Esophagus squamous epithelium (tissue), 5 donors: ENCODE measurements at regions not wholly inside any gene's neighbourhood (a gene's known extent, or its start where the extent isn't known, plus 50 kb on each side); places are given as distances from the start of the nearest gene placed in this dataset.
A peak's percentile ranks its signal among the peaks of the same experiment; 100 is the strongest.

Experiments
- DNase-seq: peaks from one replicate; lab custom pipeline; 2025; lab: John Stamatoyannopoulos, UW
- H3K27ac ChIP-seq, 4 donors: fragments of 200-600 bp; sonication (generic); one replicate each; pipeline ENCODE4 v1.5.1; 2016 to 2019; ENCODE audit warnings: mild to moderate bottlenecking in 1 of 4
- H3K27me3 ChIP-seq, 4 donors: fragments of 200-600 bp; sonication (generic); 1 replicate in 3 of 4; 2 replicates in 1 of 4; pipeline versions ENCODE4 v1.5.1 to v1.6.0; 2017 to 2021; ENCODE audit warnings: antibody characterized with exemption in 1 of 4
- H3K36me3 ChIP-seq, 3 donors: fragments of 200-600 bp; sonication (generic); one replicate each; pipeline ENCODE4 v1.5.1; 2016 to 2019
- H3K4me1 ChIP-seq, 3 donors: fragments of 200-600 bp; sonication (generic); one replicate each; pipeline ENCODE4 v1.5.1; 2017 to 2019
- H3K4me3 ChIP-seq, 4 donors: fragments of 200-600 bp; sonication (generic); 1 replicate in 3 of 4; 2 replicates in 1 of 4; pipeline ENCODE4 v1.5.1; 2016 to 2019; ENCODE audit warnings: mild to moderate bottlenecking in 2 of 4, moderate library complexity in 1 of 4
- H3K9me3 ChIP-seq, 3 donors: fragments of 200-600 bp; sonication (generic); one replicate each; pipeline ENCODE4 v1.5.1; 2016 to 2019
- POLR2A ChIP-seq, 4 donors: fragments of 450-650 bp; IDR thresholded peaks; one replicate each; pipeline ENCODE4 v1.6.1; 2017; ENCODE audit warnings: antibody characterized with exemption in 4 of 4, mild to moderate bottlenecking in 4 of 4, moderate library complexity in 3 of 4
- WGBS, 2 donors: methylation state at CpG; one replicate each; pipeline ENCODE4 v1.1.5; 2018; 5-methylcytosine and 5-hydroxymethylcytosine counted together
- intact Hi-C: fragments of 100-400 bp; cut with DNase I; formaldehyde crosslinking; loops from one replicate; pipeline ENCODE4 v1.15.0; 2022
- TF ChIP-seq, protein P1 (sequence below), 6 experiments: fragments of 450-650 bp in 4 of 6; fragments of 200-600 bp in 2 of 6; sonication (generic) in 2 of 6; IDR thresholded peaks; one replicate each; pipeline ENCODE4 v1.5.1; 2016 to 2019; ENCODE audit warnings: antibody characterized with exemption in 6 of 6, mild to moderate bottlenecking in 4 of 6, moderate library complexity in 4 of 6
- donor health status: DM: yes; HTN: yes; CAD: no.

DNA sequence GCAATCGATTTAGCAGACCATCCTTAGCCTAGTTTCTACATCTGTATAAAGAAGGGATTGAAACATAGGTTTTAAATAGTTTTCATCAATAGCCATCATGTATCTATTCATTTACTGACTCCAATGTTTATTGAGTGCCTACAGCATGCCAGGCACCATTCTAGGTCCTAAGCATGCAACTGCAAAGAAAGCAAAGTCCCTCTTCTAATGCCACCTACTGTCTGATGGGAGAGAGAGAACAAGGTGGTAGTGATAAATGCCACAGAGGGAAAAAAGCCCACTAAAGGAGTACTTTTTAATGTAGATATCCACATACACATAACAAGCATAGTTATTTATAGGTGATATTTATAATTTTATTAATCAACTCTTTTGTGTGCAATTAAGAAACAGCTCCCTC is 67.6 kb upstream of the PPARGC1A start:
- no peaks in the 10 kb centered on the region for H3K36me3 ChIP-seq
- no peaks in the 10 kb centered on the region for H3K27me3 ChIP-seq
- H3K4me1 ChIP-seq: no peaks in the 10 kb centered on the region
- no peak overlapping the region for H3K27ac ChIP-seq
- no peaks in the 10 kb centered on the region for H3K9me3 ChIP-seq
- no peak overlapping the region for H3K4me3 ChIP-seq
- 72 to 92% methylated on average over 1 of the region's 1 CpG for WGBS, 2 donors
- intact Hi-C loops: no loop called here
- no peak for DNase-seq
- TF ChIP-seq POLR2A (IDR thresholded peaks at IDR 0.05): no peak
- TF ChIP-seq, protein P1, sequence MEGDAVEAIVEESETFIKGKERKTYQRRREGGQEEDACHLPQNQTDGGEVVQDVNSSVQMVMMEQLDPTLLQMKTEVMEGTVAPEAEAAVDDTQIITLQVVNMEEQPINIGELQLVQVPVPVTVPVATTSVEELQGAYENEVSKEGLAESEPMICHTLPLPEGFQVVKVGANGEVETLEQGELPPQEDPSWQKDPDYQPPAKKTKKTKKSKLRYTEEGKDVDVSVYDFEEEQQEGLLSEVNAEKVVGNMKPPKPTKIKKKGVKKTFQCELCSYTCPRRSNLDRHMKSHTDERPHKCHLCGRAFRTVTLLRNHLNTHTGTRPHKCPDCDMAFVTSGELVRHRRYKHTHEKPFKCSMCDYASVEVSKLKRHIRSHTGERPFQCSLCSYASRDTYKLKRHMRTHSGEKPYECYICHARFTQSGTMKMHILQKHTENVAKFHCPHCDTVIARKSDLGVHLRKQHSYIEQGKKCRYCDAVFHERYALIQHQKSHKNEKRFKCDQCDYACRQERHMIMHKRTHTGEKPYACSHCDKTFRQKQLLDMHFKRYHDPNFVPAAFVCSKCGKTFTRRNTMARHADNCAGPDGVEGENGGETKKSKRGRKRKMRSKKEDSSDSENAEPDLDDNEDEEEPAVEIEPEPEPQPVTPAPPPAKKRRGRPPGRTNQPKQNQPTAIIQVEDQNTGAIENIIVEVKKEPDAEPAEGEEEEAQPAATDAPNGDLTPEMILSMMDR (IDR thresholded peaks at IDR 0.05): no peak

DNA sequence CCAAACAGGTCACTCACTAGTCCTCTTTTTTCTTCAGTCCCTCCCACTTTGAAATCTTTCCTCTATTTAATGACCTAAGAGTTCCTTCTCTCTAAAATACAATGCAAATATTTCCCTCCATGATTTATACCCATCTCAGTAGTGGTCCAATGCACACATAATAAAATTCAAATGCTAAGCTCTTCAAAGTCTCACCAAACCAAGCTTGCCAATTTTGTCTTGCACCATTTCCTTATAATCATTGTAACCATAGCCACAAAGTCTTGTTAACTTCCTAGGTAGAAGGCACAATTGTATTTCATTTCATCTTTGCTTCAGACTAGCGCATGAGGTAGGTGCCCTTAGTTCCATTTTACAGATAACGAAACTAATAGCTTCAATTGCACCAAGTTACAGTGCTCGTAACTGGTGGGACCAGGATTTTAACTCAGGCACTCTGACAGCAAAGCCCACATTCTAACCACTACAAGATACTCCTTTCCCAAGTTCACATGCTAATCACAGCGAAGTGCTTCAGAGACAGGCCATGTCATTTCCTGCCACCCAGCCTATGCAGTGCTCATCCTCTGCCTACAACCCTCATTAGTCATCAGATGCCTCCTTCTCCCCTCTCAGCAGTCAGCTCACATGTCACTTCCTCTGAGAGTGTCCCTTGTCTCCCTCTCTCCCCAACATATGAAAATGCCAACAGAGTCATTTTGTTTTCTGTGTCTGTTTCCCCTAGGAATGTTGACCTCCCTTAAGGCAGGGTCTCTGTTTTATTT is 66.9 kb upstream of the PPARGC1A start:
- TF ChIP-seq POLR2A (IDR thresholded peaks at IDR 0.05): no peak
- TF ChIP-seq, protein P1 (IDR thresholded peaks at IDR 0.05): no peak
- intact Hi-C loops: no loop called here
- 75 to 90% methylated on average over 4 of the region's 4 CpGs for WGBS, 2 donors

DNA sequence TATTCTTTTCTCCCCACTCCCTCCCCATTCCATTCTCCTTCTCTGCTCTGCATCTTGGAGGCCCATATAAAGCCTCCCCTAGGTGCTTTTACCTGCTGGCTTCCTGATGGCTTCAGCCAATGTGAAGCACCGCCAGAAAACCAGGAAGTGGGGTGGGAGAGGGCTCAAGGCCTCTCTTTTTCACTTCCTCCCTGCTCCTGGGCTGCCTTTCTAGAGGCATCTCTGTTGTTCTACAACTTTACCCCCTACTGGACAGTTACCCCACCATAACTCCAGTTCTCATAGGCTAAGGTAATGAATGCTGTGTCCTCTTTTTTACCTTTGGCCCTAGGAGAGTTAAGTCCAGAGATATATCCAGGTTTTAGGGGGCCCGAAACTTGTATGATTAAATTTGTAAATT is 62.4 kb upstream of the PPARGC1A start:
- Histone ChIP-seq H3K4me1 (no peaks in the 10 kb centered on the region), H3K27ac (no peak overlapping the region), H3K9me3 (no peaks in the 10 kb centered on the region), H3K27me3 (no peaks in the 10 kb centered on the region), H3K36me3 (no peaks in the 10 kb centered on the region), H3K4me3 (no peak overlapping the region)
- no peak for TF ChIP-seq POLR2A (IDR thresholded peaks at IDR 0.05)
- TF ChIP-seq, protein P1 (IDR thresholded peaks at IDR 0.05): no peak
- WGBS, 2 donors: 69 to 73% methylated on average over 2 of the region's 2 CpGs
- no peak for DNase-seq
- intact Hi-C loops: no loop called here

More for the DNA sequence above, 66.9 kb upstream of the PPARGC1A start:
- Histone ChIP-seq H3K9me3 (no peaks in the 10 kb centered on the region), H3K36me3 (no peaks in the 10 kb centered on the region), H3K4me3 (no peak overlapping the region), H3K4me1 (no peaks in the 10 kb centered on the region), H3K27me3 (no peaks in the 10 kb centered on the region), H3K27ac (no peak overlapping the region)
- no peak for DNase-seq

DNA sequence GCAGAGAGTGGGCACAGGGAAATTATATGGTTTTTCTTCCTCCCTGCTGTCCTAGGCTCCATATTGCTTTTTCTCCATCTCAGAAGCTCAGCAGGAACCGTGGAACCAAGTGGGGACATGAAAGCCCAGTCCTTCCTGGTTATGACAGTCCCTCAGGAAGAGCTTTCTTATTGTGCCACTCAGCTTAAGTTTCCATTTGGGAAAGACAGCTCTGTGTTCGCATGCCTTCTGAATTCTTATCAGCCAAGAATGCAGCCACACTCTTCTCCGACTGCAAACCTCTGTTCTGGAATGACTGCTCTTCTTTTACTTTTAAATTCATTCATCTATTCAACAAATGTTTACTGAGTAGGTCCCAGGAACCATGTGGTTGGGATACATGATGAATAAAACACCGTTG is 58.0 kb upstream of the PPARGC1A start:
- no peaks in the 10 kb centered on the region for H3K9me3 ChIP-seq
- H3K27ac ChIP-seq: no peak overlapping the region
- no peak overlapping the region for H3K4me3 ChIP-seq
- 78 to 85% methylated on average over 4 of the region's 4 CpGs for WGBS, 2 donors
- no peak for DNase-seq
- TF ChIP-seq, protein P1 (IDR thresholded peaks at IDR 0.05): no peak
- TF ChIP-seq POLR2A (IDR thresholded peaks at IDR 0.05): no peak
- no peaks in the 10 kb centered on the region for H3K36me3 ChIP-seq
- intact Hi-C loops: no loop called here
- H3K27me3 ChIP-seq: no peaks in the 10 kb centered on the region
- peaks cover 0 to 21% (median 6%) of the 10 kb centered on the region in 3 donors for H3K4me1 ChIP-seq

DNA sequence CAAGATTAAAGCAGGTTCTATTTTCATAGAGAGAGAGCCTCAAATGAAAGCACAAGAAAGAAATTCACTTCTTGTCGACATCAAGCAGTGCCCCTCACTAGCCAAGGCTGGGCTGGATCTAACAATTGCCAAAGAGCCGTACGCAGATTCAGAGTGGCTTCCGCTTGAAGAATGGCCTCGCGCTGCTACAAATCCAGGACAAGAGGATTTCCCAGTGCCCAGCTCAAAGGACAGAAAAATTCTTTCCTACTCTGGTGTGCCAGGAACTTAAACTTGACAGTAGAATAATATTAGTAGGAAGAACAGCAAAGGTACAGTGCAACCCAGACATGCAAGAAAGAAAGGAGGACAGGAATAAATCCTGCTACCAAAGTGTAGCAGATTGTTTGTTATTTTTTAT is 56.5 kb upstream of the PPARGC1A start:
- intact Hi-C loops: no loop called here
- no peak for DNase-seq
- Histone ChIP-seq H3K4me1 (peaks cover 0 to 21% (median 6%) of the 10 kb centered on the region in 3 donors), H3K27me3 (no peaks in the 10 kb centered on the region), H3K27ac (peak overlapping the region in 2 of 4 donors; percentile 21 to 66), H3K4me3 (no peak overlapping the region), H3K9me3 (no peaks in the 10 kb centered on the region), H3K36me3 (no peaks in the 10 kb centered on the region)
- WGBS, 2 donors: 85 to 91% methylated on average over 6 of the region's 6 CpGs
- TF ChIP-seq POLR2A (IDR thresholded peaks at IDR 0.05): no peak
- TF ChIP-seq, protein P1 (IDR thresholded peaks at IDR 0.05): no peak
